IPS DF 19.7 (cell line): ENCODE measurements at regions not wholly inside any gene's neighbourhood (a gene's known extent, or its start where the extent isn't known, plus 50 kb on each side); places are given as distances from the start of the nearest gene placed in this dataset.

Experiments
- DNase-seq: peaks from one replicate; pipeline ENCODE4 v3.0.0-alpha.2; 2013; ENCODE audit warnings: low read depth, low spot score

GRCh38 chr7:155874010-155874409, 61.7 kb upstream of the SHH start:
- no peak for DNase-seq

GRCh38 chr7:155872678-155873369, 60.6 kb upstream of the SHH start:
- DNase-seq = no peak

- DNase-seq = no peak
Measured at GRCh38 chr7:155871211-155871610, 58.9 kb upstream of the SHH start.

GRCh38 chr7:155870334-155871180, 58.3 kb upstream of the SHH start:
- no peak for DNase-seq

- no peak for DNase-seq
Measured at GRCh38 chr7:155869784-155870076, 57.5 kb upstream of the SHH start.

GRCh38 chr7:155868955-155869783, 56.9 kb upstream of the SHH start:
- DNase-seq = no peak

- no peak for DNase-seq
Measured at GRCh38 chr7:155867734-155868400, 55.6 kb upstream of the SHH start.

GRCh38 chr7:155867280-155867679, 55.0 kb upstream of the SHH start:
- no peak for DNase-seq

GRCh38 chr7:155865830-155866525, 53.7 kb upstream of the SHH start:
- DNase-seq = no peak

GRCh38 chr7:155864991-155865690, 52.9 kb upstream of the SHH start:
- no peak for DNase-seq

GRCh38 chr7:155864271-155864985, 52.2 kb upstream of the SHH start:
- no peak for DNase-seq

- DNase-seq = no peak
Measured at GRCh38 chr7:155863721-155864151, 51.5 kb upstream of the SHH start.

GRCh38 chr7:155862123-155862892, 50.0 kb upstream of the SHH start:
- no peak for DNase-seq
